IMR-90 (cell line): ENCODE measurements at regions not wholly inside any gene's neighbourhood (a gene's known extent, or its start where the extent isn't known, plus 50 kb on each side); places are given as distances from the start of the nearest gene placed in this dataset.

ENCODE experiments used
- ATAC-seq: fragments of 200-7000 bp; cut with Tn5 transposase; 2 replicates; pipeline ENCODE4 v1.9.1; 2020; ENCODE audit warnings: low read depth, mild to moderate bottlenecking, moderate library complexity
- BruUV-seq: library from RNA; stranded (reverse); fragments of 400-500 nt; replicated peaks from 2 replicates; lab custom pipeline; 2021; lab: Mats Ljungman, UMichigan
- CTCF ChIA-PET: fragments of 300-600 bp; formaldehyde crosslinking; extraction: SDS; loops from one replicate; lab custom pipeline; 2021; ENCODE audit warnings: antibody characterized with exemption; lab: Yijun Ruan, JAX
- POLR2A ChIA-PET: fragments of 300-600 bp; sonication (Branson Sonifier 250); formaldehyde crosslinking; loops from one replicate; lab custom pipeline; 2022; ENCODE audit warnings: antibody characterized with exemption; ENCODE audit not compliant: unreplicated experiment; lab: Charles Lee
- DNase-seq: peaks from one replicate; pipeline ENCODE4 v3.0.0; 2013
- H2AFZ ChIP-seq: replicated peaks from 2 replicates; pipeline ENCODE3; 2013; ENCODE audit warnings: low read length, mild to moderate bottlenecking; ENCODE audit not compliant: poor library complexity
- H2AK5ac ChIP-seq: 2 replicates; pipeline ENCODE4 v1.6.1; 2013; ENCODE audit warnings: low read depth, low read length, inconsistent platforms
- H2AK9ac ChIP-seq: replicated peaks from 2 replicates; pipeline ENCODE3; 2013; ENCODE audit warnings: mild to moderate bottlenecking, low read depth, low read length, moderate library complexity; ENCODE audit not compliant: poor library complexity
- H2BK120ac ChIP-seq: 2 replicates; pipeline ENCODE4 v1.6.1; 2013; ENCODE audit warnings: low read depth, low read length, inconsistent platforms
- H2BK15ac ChIP-seq: 3 replicates; pipeline ENCODE4 v1.6.1; 2013; ENCODE audit warnings: low read depth, low read length, inconsistent platforms
- H2BK20ac ChIP-seq: 2 replicates; pipeline ENCODE4 v1.6.1; 2013; ENCODE audit warnings: low read depth, mild to moderate bottlenecking, inconsistent platforms, low read length, moderate library complexity
- H2BK5ac ChIP-seq: 2 replicates; pipeline ENCODE4 v1.6.1; 2013; ENCODE audit warnings: mild to moderate bottlenecking, low read depth, low read length, inconsistent platforms; ENCODE audit not compliant: poor library complexity, severe bottlenecking
- H3K14ac ChIP-seq: replicated peaks from 2 replicates; pipeline ENCODE4 v1.6.1; 2013; ENCODE audit warnings: low read depth, low read length, inconsistent platforms
- H3K18ac ChIP-seq: 2 replicates; pipeline ENCODE4 v1.6.1; 2013; ENCODE audit warnings: low read depth, low read length, control low read depth
- H3K23ac ChIP-seq: 2 replicates; pipeline ENCODE4 v1.6.1; 2013; ENCODE audit warnings: low read depth, low read length, inconsistent platforms
- H3K27ac ChIP-seq: 2 replicates; pipeline ENCODE4 v1.5.1; 2013; ENCODE audit warnings: mild to moderate bottlenecking, control low read depth, low read length; ENCODE audit not compliant: insufficient read depth
- H3K27me3 ChIP-seq: 2 replicates; pipeline ENCODE4 v1.6.1; 2013; ENCODE audit warnings: low read length; ENCODE audit not compliant: control insufficient read depth, insufficient read depth
- H3K36me3 ChIP-seq: 2 replicates; pipeline ENCODE4 v1.6.1; 2013; ENCODE audit warnings: low read length, mixed read lengths; ENCODE audit not compliant: control insufficient read depth, insufficient read depth
- H3K4ac ChIP-seq: 2 replicates; pipeline ENCODE4 v1.6.1; 2013; ENCODE audit warnings: low read depth, low read length, inconsistent platforms
- H3K4me1 ChIP-seq: 2 replicates; pipeline ENCODE4 v1.6.1; 2013; ENCODE audit warnings: low read length, mixed read lengths; ENCODE audit not compliant: control insufficient read depth, insufficient read depth
- H3K4me2 ChIP-seq: 2 replicates; pipeline ENCODE4 v1.6.1; 2013; ENCODE audit warnings: low read depth, mild to moderate bottlenecking, control low read depth, low read length, moderate library complexity
- H3K4me3 ChIP-seq: 2 replicates; pipeline ENCODE4 v1.5.1; 2013; ENCODE audit warnings: low read depth, mild to moderate bottlenecking, control low read depth, low read length, moderate library complexity; ENCODE audit not compliant: insufficient read depth
- H3K56ac ChIP-seq: 2 replicates; pipeline ENCODE4 v1.6.1; 2013; ENCODE audit warnings: low read length, inconsistent platforms; ENCODE audit not compliant: insufficient read depth; ENCODE audit errors: extremely low read depth
- H3K79me1 ChIP-seq, 2 experiments: 2 replicates each; pipeline ENCODE4 v1.6.1; 2013; ENCODE audit warnings: low read length in 2 of 2, inconsistent platforms in 1 of 2, low read depth in 1 of 2
- H3K9ac ChIP-seq: 2 replicates; pipeline ENCODE4 v1.6.1; 2013; ENCODE audit warnings: low read depth, low read length, control low read depth
- H3K9me1 ChIP-seq: 2 replicates; pipeline ENCODE4 v1.6.1; 2013; ENCODE audit warnings: low read length, inconsistent platforms; ENCODE audit not compliant: insufficient read depth
- H3K9me3 ChIP-seq: 2 replicates; pipeline ENCODE4 v1.6.1; 2013; ENCODE audit warnings: low read length; ENCODE audit not compliant: control insufficient read depth, insufficient read depth
- H4K20me1 ChIP-seq: 2 replicates; pipeline ENCODE4 v1.6.1; 2013; ENCODE audit warnings: low read length, inconsistent platforms; ENCODE audit not compliant: insufficient read depth
- H4K5ac ChIP-seq: 2 replicates; pipeline ENCODE4 v1.6.1; 2013; ENCODE audit warnings: mild to moderate bottlenecking, low read depth, low read length, control low read depth
- H4K8ac ChIP-seq, 2 experiments: 2 replicates each; pipeline ENCODE4 v1.6.1; 2013; ENCODE audit warnings: low read depth in 2 of 2, low read length in 2 of 2, control low read depth in 1 of 2, inconsistent platforms in 1 of 2
- H4K91ac ChIP-seq: 2 replicates; pipeline ENCODE4 v1.6.1; 2013; ENCODE audit warnings: low read depth, low read length, inconsistent platforms; ENCODE audit not compliant: insufficient read depth
- CEBPB ChIP-seq: IDR thresholded peaks from 2 replicates; pipeline ENCODE4 v1.6.1; 2012; ENCODE audit warnings: low read depth, low read length, improper control_type of control experiment
- RAD21 ChIP-seq: IDR thresholded peaks from 2 replicates; pipeline ENCODE4 v1.6.1; 2012; ENCODE audit warnings: low read length, improper control_type of control experiment
- RCOR1 ChIP-seq: IDR thresholded peaks from 2 replicates; pipeline ENCODE4 v1.6.1; 2012; ENCODE audit warnings: mild to moderate bottlenecking, low read length, improper control_type of control experiment; ENCODE audit not compliant: insufficient replicate concordance
- RFX5 ChIP-seq: IDR thresholded peaks from 2 replicates; pipeline ENCODE4 v1.8.0; 2012; ENCODE audit warnings: low read depth, mild to moderate bottlenecking, low read length, moderate library complexity
- WGBS, 2 experiments: methylation state at CpG; one replicate each; pipeline versions ENCODE4 v1.1.5 to v1.1.7; 2013; ENCODE audit warnings: missing lambda C conversion rate in 2 of 2; ENCODE audit not compliant: insufficient read length in 1 of 2; ENCODE audit errors: extremely low coverage in 2 of 2; 5-methylcytosine and 5-hydroxymethylcytosine counted together
- dilution Hi-C: fragments of 300-500 bp; cut with HindIII; formaldehyde crosslinking; loops from one replicate; pipeline ENCODE4 v1.14.3; 2018; ENCODE audit warnings: low sequenced_read_pairs; ENCODE audit not compliant: unreplicated experiment
- in situ Hi-C: fragments of 300-500 bp; cut with MboI; formaldehyde crosslinking; loops from 3 replicates; pipeline ENCODE4 v1.14.3; 2019; ENCODE audit warnings: low sequenced_read_pairs, inconsistent platforms, mixed read lengths
- intact Hi-C: fragments of 100-400 bp; cut with micrococcal nuclease; formaldehyde crosslinking; loops from 2 replicates; pipeline ENCODE4 v1.10.0; 2022

GRCh38 chr5:74179179-74179578 is 461.3 kb downstream of the ENC1 start:
- intact Hi-C loops (no loop called here), in situ Hi-C loops (no loop called here), dilution Hi-C loops (no loop called here)
- Histone ChIP-seq H3K9me3 (no peaks in the 10 kb centered on the region), H2AK5ac (no peak overlapping the region), H2BK120ac (no peak overlapping the region), H4K8ac (no peak overlapping the region), H3K4me3 (no peak overlapping the region), H4K91ac (no peak overlapping the region), H3K36me3 (no peaks in the 10 kb centered on the region), H3K14ac (no peak overlapping the region), H3K18ac (no peak overlapping the region), H3K4me1 (no peaks in the 10 kb centered on the region), H3K56ac (no peak overlapping the region), H2BK20ac (no peak overlapping the region), H3K27ac (no peak overlapping the region), H2BK5ac (no peak overlapping the region), H2AFZ (no peak overlapping the region), H3K23ac (no peak overlapping the region), H3K9me1 (no peaks in the 10 kb centered on the region), H4K20me1 (no peaks in the 10 kb centered on the region), H4K5ac (no peak overlapping the region), H3K4me2 (no peak overlapping the region), H3K4ac (no peak overlapping the region), H2BK15ac (no peak overlapping the region), H3K79me1 (no peaks in the 10 kb centered on the region), H3K9ac (no peak overlapping the region), H2AK9ac (no peak overlapping the region), H3K27me3 (no peaks in the 10 kb centered on the region; the same call in 1 of the 2 replicates)
- WGBS, 2 experiments = no CpG with 5 or more reads among the region's 2 CpGs
- CTCF ChIA-PET = no interaction called here
- POLR2A ChIA-PET = no interaction called here
- TF ChIP-seq RAD21 = 0 out of 2 replicates have a peak, but pooled peaks have one; percentile 13
- peak; percentile 89 for TF ChIP-seq RFX5
- no peak for TF ChIP-seq RCOR1
- peak; percentile 71 for TF ChIP-seq CEBPB
- peak; percentile 97 for DNase-seq
- BruUV-seq = no TSS peak
- ATAC-seq = peak; percentile 93
